Loucy (cell line): ENCODE measurements at regions not wholly inside any gene's neighbourhood (a gene's known extent, or its start where the extent isn't known, plus 50 kb on each side); places are given as distances from the start of the nearest gene placed in this dataset.

ENCODE experiments used
- EZH2phosphoT487 ChIP-seq: fragments of 200-600 bp; IDR thresholded peaks from 2 replicates; pipeline ENCODE4 v1.6.1; 2018; ENCODE audit warnings: antibody characterized with exemption, mild to moderate bottlenecking, moderate library complexity, borderline replicate concordance
- TF ChIP-seq, protein P1 (sequence below): fragments of 200-600 bp; sonication (generic); conservative IDR thresholded peaks from 2 replicates; pipeline ENCODE4 v1.5.1; 2014; ENCODE audit warnings: mild to moderate bottlenecking, antibody characterized with exemption, low read length

GRCh38 chr3:35275768-35276167 lies 363.6 kb upstream of the ARPP21 start:
- TF ChIP-seq, protein P1, sequence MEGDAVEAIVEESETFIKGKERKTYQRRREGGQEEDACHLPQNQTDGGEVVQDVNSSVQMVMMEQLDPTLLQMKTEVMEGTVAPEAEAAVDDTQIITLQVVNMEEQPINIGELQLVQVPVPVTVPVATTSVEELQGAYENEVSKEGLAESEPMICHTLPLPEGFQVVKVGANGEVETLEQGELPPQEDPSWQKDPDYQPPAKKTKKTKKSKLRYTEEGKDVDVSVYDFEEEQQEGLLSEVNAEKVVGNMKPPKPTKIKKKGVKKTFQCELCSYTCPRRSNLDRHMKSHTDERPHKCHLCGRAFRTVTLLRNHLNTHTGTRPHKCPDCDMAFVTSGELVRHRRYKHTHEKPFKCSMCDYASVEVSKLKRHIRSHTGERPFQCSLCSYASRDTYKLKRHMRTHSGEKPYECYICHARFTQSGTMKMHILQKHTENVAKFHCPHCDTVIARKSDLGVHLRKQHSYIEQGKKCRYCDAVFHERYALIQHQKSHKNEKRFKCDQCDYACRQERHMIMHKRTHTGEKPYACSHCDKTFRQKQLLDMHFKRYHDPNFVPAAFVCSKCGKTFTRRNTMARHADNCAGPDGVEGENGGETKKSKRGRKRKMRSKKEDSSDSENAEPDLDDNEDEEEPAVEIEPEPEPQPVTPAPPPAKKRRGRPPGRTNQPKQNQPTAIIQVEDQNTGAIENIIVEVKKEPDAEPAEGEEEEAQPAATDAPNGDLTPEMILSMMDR = no peak
- no peak for TF ChIP-seq EZH2phosphoT487
